ENCODE measurements at regions not wholly inside any gene's neighbourhood (a gene's known extent, or its start where the extent isn't known, plus 50 kb on each side); places are given as distances from the start of the nearest gene placed in this dataset.

GRCh38 chr3:44068753-44069152 is 172.9 kb upstream of the TOPAZ1 start:
- Mint-ChIP-seq H3K27ac (no peak overlapping the region), H3K4me3 (no peak overlapping the region), H3K4me1 (peaks cover 8% of the 10 kb centered on the region), H3K9me3 (no peaks in the 10 kb centered on the region), H3K36me3 (ENCODE audit: low read depth) (no peaks in the 10 kb centered on the region), H3K27me3 (ENCODE audit: low read depth) (peaks cover 14% of the 10 kb centered on the region)
- no peak for TF ChIP-seq CTCF (IDR thresholded peaks at IDR 0.05; ENCODE audit: unreplicated experiment in 3 of 3)

GRCh38 chr3:44069276-44069675 is 172.4 kb upstream of the TOPAZ1 start:
- Mint-ChIP-seq H3K27ac (no peak overlapping the region), H3K27me3 (ENCODE audit: low read depth) (peaks cover 8% of the 10 kb centered on the region), H3K9me3 (no peaks in the 10 kb centered on the region), H3K4me1 (peaks cover 8% of the 10 kb centered on the region), H3K4me3 (no peak overlapping the region), H3K36me3 (ENCODE audit: low read depth) (no peaks in the 10 kb centered on the region)
- TF ChIP-seq CTCF (IDR thresholded peaks at IDR 0.05; ENCODE audit: unreplicated experiment in 3 of 3), result no peak

GRCh38 chr3:44070841-44071546 is 170.7 kb upstream of the TOPAZ1 start:
- H3K4me3 Mint-ChIP-seq, result no peak overlapping the region
- H3K9me3 Mint-ChIP-seq, result no peaks in the 10 kb centered on the region

GRCh38 chr3:44072601-44073540 is 168.8 kb upstream of the TOPAZ1 start:
- Mint-ChIP-seq H3K4me1 (peaks cover 6% of the 10 kb centered on the region), H3K36me3 (ENCODE audit: low read depth) (no peaks in the 10 kb centered on the region), H3K27ac (no peak overlapping the region), H3K9me3 (no peaks in the 10 kb centered on the region), H3K4me3 (no peak overlapping the region), H3K27me3 (ENCODE audit: low read depth) (peaks cover 11% of the 10 kb centered on the region)
- no peak for TF ChIP-seq CTCF (IDR thresholded peaks at IDR 0.05; ENCODE audit: unreplicated experiment in 3 of 3)

More at GRCh38 chr3:44070841-44071546, 170.7 kb upstream of the TOPAZ1 start:
- Mint-ChIP-seq H3K4me1 (peaks cover 3% of the 10 kb centered on the region), H3K27ac (no peak overlapping the region), H3K27me3 (ENCODE audit: low read depth) (peaks cover 10% of the 10 kb centered on the region), H3K36me3 (ENCODE audit: low read depth) (no peaks in the 10 kb centered on the region)
- no peak for TF ChIP-seq CTCF (IDR thresholded peaks at IDR 0.05; ENCODE audit: unreplicated experiment in 3 of 3)

- Mint-ChIP-seq H3K4me1 (peaks cover 6% of the 10 kb centered on the region), H3K36me3 (ENCODE audit: low read depth) (no peaks in the 10 kb centered on the region), H3K27me3 (ENCODE audit: low read depth) (peaks cover 8% of the 10 kb centered on the region), H3K27ac (no peak overlapping the region), H3K4me3 (no peak overlapping the region), H3K9me3 (no peaks in the 10 kb centered on the region)
- no peak for TF ChIP-seq CTCF (IDR thresholded peaks at IDR 0.05; ENCODE audit: unreplicated experiment in 3 of 3)
Measured at GRCh38 chr3:44074181-44074580, 167.5 kb upstream of the TOPAZ1 start.
